ENCODE measurements at regions not wholly inside any gene's neighbourhood (a gene's known extent, or its start where the extent isn't known, plus 50 kb on each side); places are given as distances from the start of the nearest gene placed in this dataset.

DNA sequence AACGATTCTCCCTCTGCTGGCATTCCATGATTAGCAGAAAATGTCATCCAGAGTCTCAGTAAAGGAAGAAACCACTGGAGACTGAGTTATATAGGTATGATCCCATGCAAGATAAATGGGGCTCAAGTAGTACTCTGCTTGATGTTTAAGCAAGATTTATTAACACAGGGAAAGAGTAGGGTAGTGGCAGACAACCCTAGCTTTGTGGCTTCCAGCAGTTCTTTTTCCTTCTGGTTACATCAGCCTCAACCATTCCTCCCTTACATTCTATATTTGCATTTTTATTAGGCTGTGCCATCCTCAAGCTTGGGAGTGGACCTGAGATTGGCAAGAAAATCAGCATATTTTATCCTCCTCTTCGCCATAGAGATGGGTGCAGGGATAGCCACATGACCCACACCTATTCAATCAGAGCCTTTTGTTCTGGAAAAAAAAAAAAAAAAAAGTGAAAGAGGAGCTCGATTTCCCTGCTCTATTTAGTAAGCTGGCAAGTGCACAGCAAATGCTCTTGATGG is 402.1 kb downstream of the ZNF536 start:
- Mint-ChIP-seq H3K9me3 (peaks cover 16% of the 10 kb centered on the region), H3K4me3 (no peak overlapping the region), H3K27me3 (ENCODE audit: low read depth) (peaks cover 3% of the 10 kb centered on the region), H3K4me1 (ENCODE audit: low read depth) (no peaks in the 10 kb centered on the region), H3K36me3 (ENCODE audit: insufficient read depth) (no peaks in the 10 kb centered on the region)
- DNase-seq (no peak), ATAC-seq (no peak)

DNA sequence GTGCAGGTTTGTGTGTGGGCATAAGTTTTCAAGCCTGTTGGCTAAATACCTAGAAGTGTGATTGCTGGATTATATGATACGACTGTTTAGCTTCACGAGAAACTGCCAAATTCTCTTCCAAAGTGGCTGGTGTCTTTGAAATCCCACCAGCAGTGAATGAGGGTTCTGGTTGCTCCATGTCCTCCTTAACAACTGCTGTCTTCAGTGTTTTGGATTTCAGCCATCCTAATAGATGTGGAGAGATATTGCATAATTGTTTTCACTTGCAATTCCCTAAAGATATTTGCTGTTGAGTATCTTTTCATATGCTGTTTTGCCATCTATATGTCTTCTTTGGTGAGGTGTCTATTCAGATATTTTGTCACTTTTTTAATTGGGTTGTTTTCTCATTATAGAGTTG is 390.5 kb downstream of the ZNF536 start:
- DNase-seq (no peak), ATAC-seq (no peak)
- no peak overlapping the region for H3K4me3 Mint-ChIP-seq
- peaks cover 3% of the 10 kb centered on the region for H3K27me3 Mint-ChIP-seq (ENCODE audit: low read depth)
- no peaks in the 10 kb centered on the region for H3K4me1 Mint-ChIP-seq (ENCODE audit: low read depth)
- H3K36me3 Mint-ChIP-seq (ENCODE audit: insufficient read depth) = no peaks in the 10 kb centered on the region
- no peaks in the 10 kb centered on the region for H3K9me3 Mint-ChIP-seq

DNA sequence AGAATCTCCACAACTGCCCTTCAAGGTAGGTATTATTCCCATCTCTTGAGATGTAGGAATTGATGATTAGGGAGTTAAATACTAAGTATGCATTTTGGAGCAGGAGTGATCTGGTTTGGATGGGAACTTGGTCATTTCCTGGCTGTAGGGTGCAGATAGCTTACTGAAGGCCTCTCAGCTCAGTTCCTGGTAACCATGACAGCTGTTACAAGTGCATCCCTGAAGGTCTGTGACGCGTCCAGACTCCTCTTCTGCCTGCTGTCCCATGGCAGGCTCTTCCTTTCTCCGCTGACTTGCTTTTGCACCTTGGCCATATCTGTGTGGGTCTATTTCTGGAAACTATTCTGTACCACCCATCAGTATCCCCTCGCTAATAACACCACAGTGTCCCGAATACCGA is 387.8 kb downstream of the ZNF536 start:
- Mint-ChIP-seq H3K4me1 (ENCODE audit: low read depth) (no peaks in the 10 kb centered on the region), H3K9me3 (no peaks in the 10 kb centered on the region), H3K27me3 (ENCODE audit: low read depth) (peaks cover 3% of the 10 kb centered on the region), H3K36me3 (ENCODE audit: insufficient read depth) (no peaks in the 10 kb centered on the region), H3K4me3 (no peak overlapping the region)
- ATAC-seq (no peak), DNase-seq (no peak)

DNA sequence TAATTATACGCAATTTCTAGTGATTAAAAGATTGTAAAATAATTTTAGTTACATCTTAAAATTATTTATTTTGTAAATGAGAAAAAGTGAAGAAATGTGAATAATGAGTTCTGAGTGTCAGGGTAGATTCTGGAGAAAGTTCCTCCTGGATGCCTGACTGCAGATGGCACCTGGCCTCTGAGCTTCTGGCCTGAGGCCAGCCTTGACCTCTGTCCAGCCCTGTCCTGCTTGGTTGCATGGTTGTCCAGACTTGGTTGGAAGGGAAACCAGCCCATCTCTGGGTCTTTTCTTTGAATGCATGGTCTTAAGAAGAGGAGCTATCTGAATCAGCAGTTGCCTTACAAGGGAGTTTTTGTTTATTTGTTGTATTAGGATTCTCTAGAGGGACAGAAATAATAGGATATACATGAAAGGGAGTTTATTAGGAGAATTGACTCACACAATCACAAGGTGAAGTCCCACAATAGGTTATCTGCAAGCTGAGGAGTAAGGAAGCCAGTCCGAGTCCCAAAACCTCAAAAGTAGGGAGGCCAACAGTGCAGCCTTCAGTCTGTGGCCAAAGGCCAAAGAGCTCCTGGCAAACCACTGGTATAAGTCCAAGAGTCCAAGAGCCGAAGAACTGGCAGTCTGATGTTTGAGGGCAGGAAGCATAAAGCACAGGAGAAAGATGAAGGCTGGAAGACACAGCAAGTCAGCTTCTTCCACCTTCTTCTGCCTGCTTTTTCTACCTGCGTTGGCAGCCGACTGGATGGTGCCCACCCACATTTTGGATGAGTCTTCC is 385.8 kb downstream of the ZNF536 start:
- no peak for ATAC-seq
- Mint-ChIP-seq H3K27me3 (ENCODE audit: low read depth) (no peaks in the 10 kb centered on the region), H3K4me3 (no peak overlapping the region), H3K4me1 (ENCODE audit: low read depth) (no peaks in the 10 kb centered on the region), H3K36me3 (ENCODE audit: insufficient read depth) (no peaks in the 10 kb centered on the region), H3K9me3 (no peaks in the 10 kb centered on the region)
- DNase-seq = no peak

DNA sequence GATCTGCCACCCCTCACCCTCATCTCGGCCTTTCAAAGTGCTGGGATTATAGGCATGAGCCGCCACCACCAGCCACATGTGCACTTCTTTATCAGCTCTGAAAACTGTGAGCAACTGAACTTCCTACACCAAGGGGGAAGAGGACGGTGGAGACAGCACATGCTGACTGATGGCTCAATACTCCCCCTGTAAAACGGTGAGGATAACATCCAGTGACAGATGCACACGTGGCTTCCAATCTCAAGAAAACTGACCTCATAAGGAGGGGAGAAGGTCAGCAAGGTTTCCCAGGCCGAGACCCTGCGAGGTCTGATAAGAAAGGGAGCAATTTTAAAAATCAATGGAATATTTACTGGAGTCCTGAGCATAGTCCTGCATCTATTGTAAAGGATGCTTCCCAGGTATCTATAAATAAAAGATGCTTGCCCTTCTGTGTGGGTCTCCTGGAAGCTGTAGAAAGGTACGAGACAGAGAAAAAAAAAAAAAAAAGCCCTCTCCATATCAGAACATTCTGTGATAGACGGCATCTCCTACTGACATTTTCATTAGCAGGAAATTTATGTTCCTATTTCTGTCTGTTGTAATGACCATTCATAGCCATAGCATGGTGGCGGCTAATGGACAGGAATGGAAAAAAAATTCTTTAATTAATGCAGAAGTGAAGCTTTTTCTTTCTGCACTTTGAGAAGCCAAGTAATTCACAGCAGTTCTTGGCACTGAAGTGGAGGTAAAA is 385.1 kb downstream of the ZNF536 start:
- Mint-ChIP-seq H3K27me3 (ENCODE audit: low read depth) (peaks cover 4% of the 10 kb centered on the region), H3K36me3 (ENCODE audit: insufficient read depth) (no peaks in the 10 kb centered on the region), H3K9me3 (no peaks in the 10 kb centered on the region), H3K4me1 (ENCODE audit: low read depth) (no peaks in the 10 kb centered on the region), H3K4me3 (no peak overlapping the region)
- no peak for ATAC-seq
- no peak for DNase-seq

DNA sequence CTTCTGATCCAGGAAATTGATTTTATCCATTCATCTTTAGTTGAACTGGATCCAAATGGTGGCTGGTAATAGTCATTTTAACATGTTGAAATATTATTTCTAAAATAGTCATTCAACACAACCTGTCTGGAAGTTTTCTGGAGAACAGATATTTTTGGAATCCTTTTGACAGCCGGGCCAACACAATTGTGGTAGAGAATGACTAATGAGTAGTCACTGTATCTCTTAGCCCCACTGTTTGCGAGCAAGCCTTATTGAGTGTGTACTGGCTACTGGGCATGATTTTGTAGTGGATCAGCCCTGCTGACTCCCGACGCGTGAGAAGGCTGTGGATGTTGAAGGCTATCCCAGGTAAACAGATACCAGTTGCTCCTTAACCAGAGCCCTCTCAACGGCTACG is 383.4 kb downstream of the ZNF536 start:
- Mint-ChIP-seq H3K4me3 (no peak overlapping the region), H3K36me3 (ENCODE audit: insufficient read depth) (no peaks in the 10 kb centered on the region), H3K27me3 (ENCODE audit: low read depth) (peaks cover 4% of the 10 kb centered on the region), H3K9me3 (peaks cover 4% of the 10 kb centered on the region), H3K4me1 (ENCODE audit: low read depth) (no peaks in the 10 kb centered on the region)
- no peak for DNase-seq
- no peak for ATAC-seq

DNA sequence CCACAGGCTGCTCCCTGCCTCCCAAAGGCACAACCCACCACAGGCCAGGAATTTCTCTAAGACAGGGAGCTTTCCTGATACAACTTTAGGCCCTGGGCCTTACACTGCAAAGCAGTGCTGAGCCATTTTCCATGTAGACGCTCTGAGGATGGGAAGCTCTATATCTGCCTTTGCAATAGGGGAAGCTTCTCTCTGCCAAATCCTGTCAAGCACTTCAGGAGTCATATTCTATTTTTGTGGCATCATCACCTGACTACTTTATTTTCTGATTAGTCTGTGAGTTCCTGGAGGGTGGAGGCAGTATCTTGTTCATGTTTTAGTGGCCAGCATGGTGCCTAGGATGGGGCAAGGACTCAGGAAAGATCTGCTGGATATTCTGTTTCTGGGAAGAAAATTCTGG is 382.0 kb downstream of the ZNF536 start:
- H3K4me3 Mint-ChIP-seq = no peak overlapping the region
- peaks cover 4% of the 10 kb centered on the region for H3K27me3 Mint-ChIP-seq (ENCODE audit: low read depth)
- DNase-seq (no peak), ATAC-seq (no peak)
- H3K4me1 Mint-ChIP-seq (ENCODE audit: low read depth) = no peaks in the 10 kb centered on the region
- H3K9me3 Mint-ChIP-seq = peaks cover 11% of the 10 kb centered on the region
- H3K36me3 Mint-ChIP-seq (ENCODE audit: insufficient read depth) = no peaks in the 10 kb centered on the region

DNA sequence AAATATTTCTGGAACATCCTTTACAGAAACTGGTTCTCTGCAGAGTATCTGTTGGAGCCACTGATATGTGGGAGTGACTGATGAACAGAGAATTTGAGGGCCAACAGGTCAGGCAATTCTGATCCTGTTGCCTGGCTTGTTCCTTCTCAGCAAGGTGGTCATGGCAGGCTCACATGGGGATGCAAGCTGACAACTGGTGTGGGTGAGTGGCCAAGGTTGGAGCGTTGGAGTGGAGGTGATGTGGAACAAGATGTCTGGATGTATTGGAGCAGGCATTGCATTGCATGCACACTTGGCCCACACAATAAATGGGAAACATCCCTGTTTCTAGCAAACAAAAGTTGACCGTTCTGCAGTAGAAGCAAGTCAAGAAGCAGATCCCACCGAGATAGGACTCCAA is 380.7 kb downstream of the ZNF536 start:
- Mint-ChIP-seq H3K36me3 (ENCODE audit: insufficient read depth) (no peaks in the 10 kb centered on the region), H3K4me1 (ENCODE audit: low read depth) (no peaks in the 10 kb centered on the region), H3K4me3 (no peak overlapping the region), H3K9me3 (peaks cover 11% of the 10 kb centered on the region), H3K27me3 (ENCODE audit: low read depth) (peaks cover 4% of the 10 kb centered on the region)
- ATAC-seq (no peak), DNase-seq (no peak)

DNA sequence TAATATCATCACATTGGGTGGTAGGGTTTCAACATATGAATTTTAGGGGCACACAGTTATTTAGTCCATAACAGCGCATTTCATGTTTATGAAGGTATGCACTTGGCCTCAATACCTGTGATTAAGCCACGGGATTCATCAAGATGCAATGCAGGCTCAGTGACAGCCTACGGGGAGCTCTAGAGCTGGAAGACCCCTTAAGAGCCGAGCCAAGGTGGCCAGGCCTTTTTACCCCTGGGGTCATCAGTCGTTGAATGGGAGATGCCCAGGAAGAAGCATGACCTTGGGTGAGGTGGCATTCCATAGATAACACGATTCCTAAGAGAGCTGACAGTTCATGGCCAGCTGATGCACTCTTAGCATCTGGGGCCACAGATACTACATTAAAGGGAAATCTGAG is 380.0 kb downstream of the ZNF536 start:
- Mint-ChIP-seq H3K9me3 (peaks cover 11% of the 10 kb centered on the region), H3K4me1 (ENCODE audit: low read depth) (no peaks in the 10 kb centered on the region), H3K4me3 (no peak overlapping the region), H3K36me3 (ENCODE audit: insufficient read depth) (no peaks in the 10 kb centered on the region), H3K27me3 (ENCODE audit: low read depth) (peaks cover 4% of the 10 kb centered on the region)
- no peak for ATAC-seq
- no peak for DNase-seq

DNA sequence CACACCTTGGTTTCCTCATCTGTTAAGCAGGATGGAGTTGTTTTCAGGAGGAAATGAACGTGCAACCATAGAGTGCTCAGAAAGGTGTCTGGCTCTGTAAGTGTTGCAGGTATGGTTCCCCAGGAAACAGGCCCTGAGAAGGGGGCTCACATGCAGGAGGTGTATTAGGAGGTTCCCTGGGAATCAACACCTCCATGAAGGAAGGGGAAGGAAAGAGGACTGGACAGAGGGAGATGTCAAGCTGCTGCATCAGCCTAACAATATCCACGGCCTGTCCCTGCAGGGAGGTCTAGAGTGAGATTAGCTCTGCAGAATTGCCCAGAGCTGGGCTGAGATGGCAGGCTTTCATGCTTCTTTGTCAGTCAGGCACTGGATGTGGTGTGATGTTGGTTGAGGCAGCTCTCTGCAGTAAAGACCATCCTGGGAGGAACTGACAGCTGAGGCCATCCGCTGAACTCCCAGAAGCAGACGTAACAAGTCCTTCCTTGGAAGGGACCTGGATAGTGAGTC is 373.3 kb downstream of the ZNF536 start:
- peaks cover 7% of the 10 kb centered on the region for H3K27me3 Mint-ChIP-seq (ENCODE audit: low read depth)
- no peak for DNase-seq

DNA sequence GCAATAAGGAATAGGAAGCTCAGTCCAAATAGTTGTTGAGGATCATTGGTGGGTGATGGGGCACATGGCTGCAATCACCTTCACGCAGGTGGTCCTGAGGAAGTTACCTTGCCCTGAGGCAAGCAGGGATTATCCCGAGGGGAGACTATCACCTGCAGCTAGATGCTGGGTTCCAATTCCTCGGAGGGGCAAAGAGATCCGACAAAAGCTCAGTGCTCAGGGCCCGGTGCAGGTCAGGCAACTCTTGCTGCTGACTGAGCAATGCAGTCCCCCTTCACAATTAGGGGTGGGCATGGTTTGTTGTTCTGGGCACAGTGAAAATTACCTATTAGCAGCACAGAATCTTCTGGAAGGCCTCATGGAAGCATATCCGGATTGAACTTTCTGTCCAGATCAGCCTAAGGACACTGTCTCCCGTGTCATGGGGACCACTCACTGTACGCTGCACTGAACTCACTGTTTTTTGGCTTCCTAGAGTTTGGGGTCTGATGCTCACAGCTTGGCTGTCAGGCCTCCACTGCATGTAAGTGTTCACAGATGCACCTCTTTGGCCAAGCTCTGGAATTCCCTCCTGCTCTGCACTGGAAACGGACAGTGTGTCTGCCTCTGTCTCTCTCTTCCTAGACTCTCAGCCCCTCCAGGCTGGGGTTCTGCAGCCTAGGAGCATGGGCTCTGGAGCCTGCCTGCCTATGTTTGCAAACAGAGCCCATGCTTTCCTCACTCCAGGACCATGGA is 372.7 kb downstream of the ZNF536 start:
- H3K9me3 Mint-ChIP-seq = peaks cover 4% of the 10 kb centered on the region

More for the DNA sequence above, 373.3 kb downstream of the ZNF536 start:
- ATAC-seq = no peak
- no peak overlapping the region for H3K4me3 Mint-ChIP-seq
- H3K36me3 Mint-ChIP-seq (ENCODE audit: insufficient read depth) = no peaks in the 10 kb centered on the region
- H3K4me1 Mint-ChIP-seq (ENCODE audit: low read depth) = no peaks in the 10 kb centered on the region
- peaks cover 7% of the 10 kb centered on the region for H3K9me3 Mint-ChIP-seq

DNA sequence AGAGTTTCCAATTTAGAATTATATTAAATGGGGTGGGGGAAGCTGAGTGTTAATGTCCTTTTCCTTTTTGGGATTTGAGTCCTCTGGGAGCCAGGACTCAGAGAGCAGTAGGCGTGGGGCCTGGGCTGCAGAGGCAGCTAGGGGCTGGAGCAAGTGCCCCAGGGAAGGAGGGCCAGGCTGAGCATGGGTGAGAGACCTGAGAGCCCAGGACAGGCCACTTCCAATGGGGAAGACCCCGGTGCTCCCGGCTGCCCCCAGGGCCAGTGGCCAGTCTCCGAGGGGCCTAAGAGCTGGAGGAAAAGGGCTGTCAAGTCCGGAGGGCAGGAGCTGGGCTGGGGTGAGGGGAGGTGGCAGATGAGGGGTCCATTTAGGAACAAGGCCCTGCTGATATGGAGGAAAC is 371.5 kb downstream of the ZNF536 start:
- no peak for DNase-seq
- no peak overlapping the region for H3K4me3 Mint-ChIP-seq
- H3K4me1 Mint-ChIP-seq (ENCODE audit: low read depth) = no peaks in the 10 kb centered on the region
- no peaks in the 10 kb centered on the region for H3K9me3 Mint-ChIP-seq
- H3K27me3 Mint-ChIP-seq (ENCODE audit: low read depth) = peaks cover 7% of the 10 kb centered on the region
- ATAC-seq = no peak
- H3K36me3 Mint-ChIP-seq (ENCODE audit: insufficient read depth) = no peaks in the 10 kb centered on the region

More for the DNA sequence above, 372.7 kb downstream of the ZNF536 start:
- no peak for ATAC-seq
- Mint-ChIP-seq H3K36me3 (ENCODE audit: insufficient read depth) (no peaks in the 10 kb centered on the region), H3K27me3 (ENCODE audit: low read depth) (peaks cover 7% of the 10 kb centered on the region), H3K4me1 (ENCODE audit: low read depth) (no peaks in the 10 kb centered on the region), H3K4me3 (no peak overlapping the region)
- DNase-seq = no peak

DNA sequence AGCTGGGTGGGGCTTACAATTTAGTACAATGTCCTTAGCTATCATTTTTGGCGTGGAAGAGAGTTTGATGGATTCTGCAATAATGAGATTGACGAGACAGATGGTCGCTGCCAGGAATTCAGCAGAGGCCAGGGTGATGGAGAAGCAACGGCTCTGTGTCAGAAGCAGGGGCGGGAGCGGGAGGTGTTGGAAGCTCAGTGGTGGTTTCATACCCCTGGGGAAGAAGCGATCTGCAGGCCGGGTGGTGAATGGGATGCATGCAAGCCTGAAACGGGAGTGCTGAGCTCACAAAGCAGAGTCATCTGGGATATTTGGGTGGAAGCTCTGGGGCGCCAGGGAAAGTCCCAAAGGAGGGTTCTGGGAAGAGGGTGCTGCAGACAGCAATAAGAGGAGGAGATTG is 370.8 kb downstream of the ZNF536 start:
- DNase-seq = no peak
- Mint-ChIP-seq H3K36me3 (ENCODE audit: insufficient read depth) (no peaks in the 10 kb centered on the region), H3K27me3 (ENCODE audit: low read depth) (peaks cover 7% of the 10 kb centered on the region), H3K4me1 (ENCODE audit: low read depth) (no peaks in the 10 kb centered on the region), H3K4me3 (no peak overlapping the region), H3K9me3 (no peaks in the 10 kb centered on the region)
- ATAC-seq = no peak

DNA sequence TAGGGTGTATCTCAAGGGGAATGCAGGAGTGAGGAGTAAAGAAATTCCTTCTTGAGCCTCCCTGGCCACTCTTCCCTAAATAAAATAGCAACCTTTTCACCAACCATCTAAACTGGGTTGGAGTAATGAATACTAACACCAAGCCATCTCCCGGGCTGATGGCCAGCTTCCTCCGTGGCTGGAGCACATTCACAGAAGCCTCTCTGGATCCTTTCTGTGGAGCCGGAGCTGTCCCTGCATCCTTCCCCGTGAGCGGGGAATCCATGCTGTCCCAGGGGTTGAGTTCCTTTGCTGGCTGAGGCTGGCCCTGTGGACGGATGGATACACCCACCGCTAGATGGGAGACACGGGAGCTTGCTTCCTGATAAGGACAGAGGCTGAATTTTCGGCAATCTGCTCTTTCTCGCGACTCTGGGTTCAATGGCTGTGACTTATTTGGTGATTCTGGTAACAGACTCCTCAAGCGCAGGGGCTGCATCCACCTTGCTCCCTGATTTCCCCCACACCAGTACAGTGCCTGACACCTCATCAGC is 370.3 kb downstream of the ZNF536 start:
- Mint-ChIP-seq H3K36me3 (ENCODE audit: insufficient read depth) (no peaks in the 10 kb centered on the region), H3K4me3 (no peak overlapping the region), H3K9me3 (no peaks in the 10 kb centered on the region), H3K4me1 (ENCODE audit: low read depth) (no peaks in the 10 kb centered on the region), H3K27me3 (ENCODE audit: low read depth) (peaks cover 7% of the 10 kb centered on the region)
- ATAC-seq = no peak
- no peak for DNase-seq

All from activated T-cell treated with anti-CD3 and anti-CD28 coated beads, Interleukin-2, amount 50 U/mL, for 4 hours (primary cell).